ENCODE measurements at regions not wholly inside any gene's neighbourhood (a gene's known extent, or its start where the extent isn't known, plus 50 kb on each side); places are given as distances from the start of the nearest gene placed in this dataset.
A peak's percentile ranks its signal among the peaks of the same experiment; 100 is the strongest.

DNA sequence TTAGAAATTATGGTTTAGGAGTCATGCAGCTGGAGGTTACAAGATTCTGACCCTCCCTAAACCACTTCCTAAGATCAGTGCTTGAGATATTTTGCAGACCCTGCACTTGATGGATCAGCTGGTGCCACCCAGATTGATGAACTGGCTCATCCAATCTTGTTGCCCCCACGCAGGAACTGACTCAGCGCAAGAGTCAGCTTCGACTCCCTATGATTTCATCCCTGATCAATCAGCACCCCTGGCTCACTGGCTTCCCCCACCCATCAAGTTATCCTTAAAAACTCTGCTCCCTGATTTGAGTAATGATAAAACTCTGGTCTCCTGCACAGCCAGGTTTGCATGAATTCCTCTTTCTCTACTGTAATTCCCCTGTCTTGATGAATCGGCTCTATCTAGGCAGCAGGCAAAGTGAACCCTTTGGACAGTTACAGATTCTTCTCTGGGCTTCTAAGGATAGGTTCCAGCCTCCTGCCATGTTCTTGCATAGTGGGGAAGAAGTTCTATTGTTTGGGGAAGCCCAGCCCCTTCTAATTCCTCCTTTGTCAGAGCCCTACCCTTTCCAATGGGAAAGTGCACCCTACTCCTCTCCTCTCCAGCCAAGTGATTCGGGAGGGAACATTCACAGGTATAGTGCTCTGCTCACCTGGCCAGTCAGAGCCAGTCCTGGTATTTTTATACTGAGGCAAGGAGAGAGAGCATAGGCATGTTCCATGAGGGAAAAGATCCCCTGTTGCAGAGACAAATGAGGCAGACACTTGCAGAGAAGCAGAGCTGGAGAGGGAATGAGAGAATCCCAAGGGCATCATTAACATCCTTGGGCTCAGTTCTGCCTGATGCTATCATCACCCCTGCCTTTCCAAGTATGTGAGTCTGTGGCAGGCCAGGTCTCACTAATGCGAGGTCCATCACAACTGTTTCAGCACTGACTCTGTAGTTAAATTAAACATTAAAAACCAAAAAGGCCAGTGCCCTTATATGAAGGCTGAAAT is 224.4 kb upstream of the GALNT17 start:
- no peak for DNase-seq (ENCODE audit: low read depth)

DNA sequence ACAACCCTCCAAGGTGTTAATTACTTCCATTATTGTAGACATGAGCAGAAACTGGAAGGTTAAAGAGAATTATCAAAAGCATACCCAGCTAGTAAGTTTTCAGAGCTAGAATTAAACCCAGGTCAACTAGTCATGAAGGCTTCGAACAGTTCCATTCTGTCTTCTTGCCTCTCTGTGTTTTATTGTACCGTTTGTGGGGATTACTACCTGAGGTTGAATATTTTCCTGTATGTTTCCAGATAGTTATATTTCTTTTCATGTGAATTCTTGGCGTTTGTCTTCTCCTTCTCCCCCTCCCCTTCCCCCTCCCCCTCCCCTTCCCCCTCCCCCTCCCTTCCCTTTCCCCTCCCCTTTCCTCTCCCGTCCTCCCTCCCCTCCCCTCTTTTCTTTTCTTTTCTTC is 218.0 kb upstream of the GALNT17 start:
- no peak for DNase-seq (ENCODE audit: low read depth)

DNA sequence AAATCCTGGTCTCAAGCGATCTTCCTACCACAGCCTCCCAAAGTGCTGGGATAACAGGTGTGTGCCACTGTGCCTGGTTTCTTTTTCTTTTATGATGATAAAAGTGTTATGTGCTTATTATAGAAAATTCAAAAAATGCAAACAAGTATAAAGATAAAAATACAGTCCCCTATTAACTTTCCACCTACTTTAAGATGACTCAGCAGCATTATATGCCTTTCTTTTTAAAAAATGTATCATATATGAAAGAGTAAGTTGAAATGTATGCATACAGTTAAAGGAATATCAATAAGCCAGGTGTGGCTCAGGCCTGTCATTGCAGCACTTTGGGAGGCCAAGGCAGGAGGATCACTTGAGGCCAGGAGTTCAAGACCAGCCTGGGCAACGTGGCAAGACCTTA is 216.9 kb upstream of the GALNT17 start:
- DNase-seq (ENCODE audit: low read depth): no peak

DNA sequence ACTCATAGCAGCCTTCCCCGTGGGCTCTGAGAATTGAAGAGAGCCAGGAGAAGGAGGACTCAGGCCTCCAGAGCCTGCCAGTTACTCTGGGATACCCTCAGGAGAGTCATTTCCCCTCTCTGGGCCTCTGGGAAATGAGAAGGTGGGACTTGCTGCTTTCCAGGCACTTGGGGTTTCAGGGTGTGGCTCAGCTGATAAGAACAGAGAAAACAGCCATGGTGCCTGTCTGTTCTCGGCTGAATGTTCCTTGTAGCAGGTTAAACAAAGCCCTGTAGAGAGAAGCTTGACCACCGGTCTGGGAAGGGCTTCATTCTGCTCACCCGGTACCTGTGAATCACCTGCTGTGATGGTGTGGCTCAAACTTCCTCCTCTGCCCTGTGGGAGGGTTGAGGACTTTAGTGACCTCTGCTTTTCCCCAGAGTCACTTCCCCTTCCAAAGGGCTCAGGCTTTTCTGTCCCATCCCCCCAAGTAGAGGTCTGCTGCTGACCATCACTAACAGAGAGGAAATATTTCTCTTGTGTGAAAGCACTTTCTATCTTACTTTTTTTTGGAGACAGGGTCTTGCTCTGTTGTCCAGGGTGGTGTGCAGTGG is 212.4 kb upstream of the GALNT17 start:
- DNase-seq (ENCODE audit: low read depth): no peak

DNA sequence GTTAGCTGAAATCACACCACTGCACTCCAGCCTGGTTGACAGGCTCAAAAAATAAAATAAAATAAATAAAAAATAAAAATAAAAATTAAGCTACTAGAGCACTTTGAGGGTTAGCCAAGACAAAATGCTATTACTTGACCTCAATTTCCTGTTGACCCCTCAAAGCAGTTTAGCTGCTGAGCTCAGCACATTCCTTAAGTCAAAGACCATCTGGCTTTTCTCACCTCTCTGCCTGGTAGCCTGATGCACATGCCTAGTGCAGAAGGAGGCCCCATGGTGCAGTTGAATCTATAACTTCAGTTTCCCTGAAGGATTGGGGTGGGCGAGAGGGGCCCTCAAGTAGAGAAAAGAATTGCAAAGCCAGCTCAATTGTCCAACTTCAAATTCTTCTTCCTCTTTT is 211.1 kb upstream of the GALNT17 start:
- DNase-seq (ENCODE audit: low read depth): no peak

DNA sequence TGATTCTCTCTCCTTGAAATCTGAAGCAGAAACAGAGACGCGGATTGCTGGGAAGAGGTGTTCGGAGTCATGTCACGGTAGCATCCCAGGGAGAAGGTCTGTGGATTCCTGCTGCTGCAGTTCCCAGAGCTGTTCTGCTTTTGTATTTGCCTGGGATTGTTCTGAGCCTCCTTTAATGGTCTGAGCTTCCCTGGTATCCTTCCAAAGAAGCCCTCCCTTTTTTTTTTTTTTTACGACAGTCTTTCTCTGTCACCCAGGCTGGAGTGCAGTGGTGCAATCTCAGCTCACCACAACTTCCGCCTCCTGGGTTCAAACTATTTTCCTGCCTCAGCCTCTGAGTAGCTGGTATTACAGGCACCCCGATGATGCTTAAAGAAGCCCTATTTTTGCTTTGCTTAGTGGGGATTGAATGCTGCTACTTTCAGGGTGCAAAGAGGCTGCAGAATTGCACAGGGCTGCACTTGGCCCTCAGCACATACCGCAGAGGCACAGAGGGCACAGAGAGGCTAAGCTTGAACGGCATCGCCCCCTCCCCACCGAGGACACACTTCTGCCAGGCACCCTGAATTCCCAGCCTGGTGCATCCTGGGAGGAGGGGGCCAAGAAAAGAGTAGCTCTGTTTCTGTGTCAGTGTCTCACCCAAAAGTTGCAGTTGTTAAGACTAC is 208.6 kb upstream of the GALNT17 start:
- peak; percentile 14 for DNase-seq (ENCODE audit: low read depth)

DNA sequence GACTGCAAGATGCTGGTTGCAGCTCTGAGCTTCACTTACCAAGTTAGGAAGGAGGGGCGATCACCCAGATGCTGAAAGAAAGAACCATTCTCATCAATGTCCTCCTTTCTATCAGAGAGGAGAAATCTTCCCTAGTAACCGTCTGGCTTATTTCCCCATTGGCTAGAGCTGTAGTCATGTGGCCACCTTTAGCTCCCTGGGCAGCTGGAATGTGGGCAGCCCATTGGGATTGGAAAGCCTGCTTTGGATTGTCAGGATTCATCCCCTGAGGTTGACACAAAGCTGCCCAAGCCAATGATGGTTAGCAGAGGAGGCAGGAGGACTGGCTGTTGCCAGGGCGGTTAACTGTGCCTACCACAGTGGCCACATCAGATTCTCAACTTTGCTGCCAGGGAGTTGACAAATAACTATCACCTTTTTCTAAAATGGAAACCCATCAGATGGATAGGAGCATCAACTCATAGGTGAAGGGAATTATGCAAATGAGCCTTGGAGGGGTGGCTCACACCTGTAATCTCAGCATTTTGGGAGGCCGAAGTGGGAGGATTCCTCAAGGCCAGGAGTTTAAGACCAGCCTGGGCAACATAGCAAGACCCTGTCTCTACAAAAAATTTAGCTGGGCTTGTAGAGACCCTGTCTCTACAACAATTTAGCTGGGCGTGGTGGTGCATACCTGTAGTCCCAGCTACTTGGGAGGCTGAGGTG is 206.4 kb upstream of the GALNT17 start:
- DNase-seq (ENCODE audit: low read depth): peak; percentile 7

DNA sequence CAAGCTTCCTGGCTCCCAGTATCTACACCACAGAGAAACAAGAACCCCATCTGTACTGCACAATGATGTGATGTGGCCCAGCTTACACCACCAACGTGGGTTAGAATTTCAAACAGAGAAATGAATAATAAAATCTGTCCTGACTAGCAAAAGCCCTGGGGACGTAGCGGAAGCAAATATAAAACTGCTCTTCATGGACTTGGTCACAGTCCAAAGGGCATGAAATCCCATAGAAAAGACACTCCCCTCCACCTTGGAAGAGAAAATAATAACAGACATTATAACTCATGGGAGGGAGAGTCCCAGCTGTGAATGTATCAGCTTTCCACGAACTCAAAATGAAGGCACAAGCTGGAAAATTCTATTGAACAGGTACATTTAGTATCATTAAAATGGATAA is 205.3 kb upstream of the GALNT17 start:
- no peak for DNase-seq (ENCODE audit: low read depth)

DNA sequence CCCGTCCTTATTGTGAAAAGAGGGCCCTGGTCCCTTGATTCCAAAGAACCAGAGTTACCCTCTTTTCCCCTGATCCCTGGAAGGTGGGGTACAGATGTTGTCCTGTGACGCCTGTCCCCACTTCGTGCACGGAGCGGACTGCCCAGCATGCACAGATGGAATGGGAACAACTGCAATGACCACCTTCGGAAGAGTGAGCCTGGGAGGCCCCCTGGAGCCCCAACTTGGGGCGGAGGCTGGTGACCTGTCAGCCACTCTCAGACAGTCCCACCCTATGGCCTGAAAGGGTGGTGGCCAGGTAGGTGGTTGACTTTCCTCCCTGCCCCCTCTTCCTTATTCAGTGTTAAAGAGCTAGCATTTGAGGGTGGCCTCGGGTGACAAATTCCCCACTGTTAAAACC is 196.6 kb upstream of the GALNT17 start:
- DNase-seq (ENCODE audit: low read depth): no peak

DNA sequence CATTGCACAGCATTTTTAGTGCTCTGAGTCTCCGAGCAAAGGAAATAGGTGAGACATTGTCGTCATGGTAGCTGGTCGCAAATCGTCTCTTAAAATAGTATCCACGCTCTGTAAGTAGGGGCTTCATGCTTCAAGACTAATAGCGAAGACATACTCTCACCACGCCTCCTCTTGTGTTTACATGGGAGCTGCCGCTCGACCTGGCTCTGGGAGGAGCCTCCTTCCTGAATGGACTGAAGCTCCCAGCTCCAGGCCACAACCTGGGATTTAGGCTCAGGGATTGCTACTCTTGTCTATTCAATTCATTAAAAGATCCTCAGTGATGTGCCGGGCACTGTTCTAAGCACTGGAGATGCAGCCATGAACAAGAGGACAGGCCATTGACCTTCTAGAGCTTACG is 196.1 kb upstream of the GALNT17 start:
- no peak for DNase-seq (ENCODE audit: low read depth)

DNA sequence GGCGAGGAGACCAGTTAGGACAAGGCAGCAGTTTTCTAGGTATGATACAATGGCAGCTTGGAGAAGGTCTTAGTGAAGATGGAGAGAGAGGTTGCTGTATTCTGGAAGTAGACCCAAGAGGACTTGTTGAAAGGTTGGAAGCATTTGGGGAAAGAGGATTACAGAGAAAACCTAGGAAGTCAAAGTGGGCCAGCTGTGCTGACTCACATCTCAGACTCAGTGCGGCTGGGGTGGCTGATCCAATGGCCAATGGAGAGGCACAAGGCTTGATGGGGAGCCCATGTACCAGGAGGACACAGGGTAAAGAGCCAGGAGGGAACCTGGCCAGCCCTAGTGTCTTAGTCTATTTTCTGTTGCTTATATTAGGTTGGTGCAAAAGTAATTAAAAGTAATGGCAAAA is 194.5 kb upstream of the GALNT17 start:
- DNase-seq (ENCODE audit: low read depth): no peak

DNA sequence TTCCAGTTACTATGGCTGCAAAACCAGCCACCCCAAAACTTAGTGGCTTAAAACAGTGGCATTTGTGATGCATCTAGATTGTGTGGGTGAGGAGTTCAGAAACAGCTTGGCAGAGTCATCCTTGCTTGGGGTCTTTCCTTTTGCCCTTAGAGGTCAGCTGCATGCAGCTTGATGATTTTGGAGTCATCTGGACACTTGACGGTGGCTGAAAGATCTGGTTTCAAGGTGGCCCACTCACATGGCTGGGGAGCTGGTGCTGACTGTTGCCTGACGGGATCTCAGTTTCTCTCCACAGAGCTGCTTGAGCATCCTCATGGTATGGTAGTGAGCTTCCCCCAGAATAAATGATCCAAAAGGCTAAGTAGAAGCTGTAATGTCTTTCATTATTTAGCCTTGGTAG is 191.3 kb upstream of the GALNT17 start:
- no peak for DNase-seq (ENCODE audit: low read depth)

DNA sequence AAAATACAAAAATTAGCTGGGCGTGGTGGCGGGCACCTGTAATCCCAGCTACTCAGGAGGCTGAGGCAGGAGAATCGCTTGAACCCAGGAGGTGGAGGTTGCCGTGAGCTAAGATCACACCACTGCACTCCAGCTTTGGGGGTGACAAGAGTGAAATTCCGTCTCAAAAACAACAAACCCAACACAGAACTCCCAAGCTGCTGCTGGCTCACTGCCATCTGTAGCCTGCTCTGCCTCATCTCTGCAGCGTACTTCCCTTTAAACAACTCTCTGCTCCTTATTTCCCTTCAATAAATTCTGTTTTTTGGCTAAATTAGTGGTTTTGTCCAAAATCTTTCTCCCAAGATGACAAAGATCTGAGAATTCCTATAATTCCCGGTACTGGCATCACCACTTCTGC is 189.2 kb upstream of the GALNT17 start:
- DNase-seq (ENCODE audit: low read depth): no peak

DNA sequence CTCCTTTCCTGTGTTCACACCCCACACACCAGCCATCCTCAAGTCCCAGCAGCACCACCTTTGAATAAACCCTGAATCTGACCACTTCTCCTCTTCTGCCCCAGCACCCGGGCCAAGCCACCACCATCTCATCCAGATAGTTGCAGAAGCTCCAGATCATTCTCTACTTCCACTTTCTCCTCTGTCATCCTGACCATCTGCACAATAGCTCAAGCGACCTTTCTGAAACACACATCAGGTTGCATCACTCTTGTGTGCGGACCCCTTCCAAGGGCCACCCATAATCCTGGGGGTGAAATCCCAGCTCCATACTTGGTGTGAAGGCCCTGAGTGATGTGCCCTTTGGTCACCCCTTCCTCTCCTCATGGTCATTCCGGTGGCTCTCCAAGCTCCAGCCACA is 187.4 kb upstream of the GALNT17 start:
- no peak for DNase-seq (ENCODE audit: low read depth)

DNA sequence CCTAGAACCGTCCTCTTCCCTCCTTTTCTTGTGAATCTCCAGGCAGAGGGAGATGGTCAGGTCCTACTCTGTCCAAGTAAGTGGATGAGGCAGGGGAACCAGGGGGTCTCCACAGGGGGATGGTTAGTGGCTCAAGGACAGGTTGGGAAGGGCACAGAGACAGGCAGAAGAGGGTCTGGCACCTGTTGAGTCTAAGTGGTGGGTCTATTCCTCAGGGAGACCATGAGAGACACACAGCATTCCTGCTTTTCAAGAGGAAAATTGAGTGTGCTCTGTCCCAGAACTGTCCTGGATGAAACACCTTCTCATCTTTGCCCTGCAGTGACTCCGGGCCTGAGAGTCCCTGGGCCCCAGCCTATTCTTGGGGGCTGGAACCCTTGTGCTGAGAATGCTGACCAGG is 184.8 kb upstream of the GALNT17 start:
- DNase-seq (ENCODE audit: low read depth): no peak

DNA sequence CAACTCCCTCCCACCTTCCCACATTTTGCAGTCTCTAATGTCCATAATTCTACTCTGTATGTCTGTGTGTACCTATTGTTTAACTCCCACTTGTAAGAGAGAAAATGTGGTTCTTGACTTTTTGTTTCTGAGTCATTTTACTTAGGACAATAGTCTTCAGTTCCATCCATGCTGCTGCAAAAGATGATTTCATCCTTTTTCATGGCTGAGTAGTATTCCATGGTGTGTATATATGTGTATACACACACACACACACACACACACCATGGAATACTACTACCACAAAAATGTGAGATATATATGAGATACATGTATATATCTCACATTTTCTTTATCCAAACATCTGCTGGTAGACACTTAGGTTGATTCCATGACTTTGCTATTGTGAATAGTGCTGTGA is 182.1 kb upstream of the GALNT17 start:
- no peak for DNase-seq (ENCODE audit: low read depth)

DNA sequence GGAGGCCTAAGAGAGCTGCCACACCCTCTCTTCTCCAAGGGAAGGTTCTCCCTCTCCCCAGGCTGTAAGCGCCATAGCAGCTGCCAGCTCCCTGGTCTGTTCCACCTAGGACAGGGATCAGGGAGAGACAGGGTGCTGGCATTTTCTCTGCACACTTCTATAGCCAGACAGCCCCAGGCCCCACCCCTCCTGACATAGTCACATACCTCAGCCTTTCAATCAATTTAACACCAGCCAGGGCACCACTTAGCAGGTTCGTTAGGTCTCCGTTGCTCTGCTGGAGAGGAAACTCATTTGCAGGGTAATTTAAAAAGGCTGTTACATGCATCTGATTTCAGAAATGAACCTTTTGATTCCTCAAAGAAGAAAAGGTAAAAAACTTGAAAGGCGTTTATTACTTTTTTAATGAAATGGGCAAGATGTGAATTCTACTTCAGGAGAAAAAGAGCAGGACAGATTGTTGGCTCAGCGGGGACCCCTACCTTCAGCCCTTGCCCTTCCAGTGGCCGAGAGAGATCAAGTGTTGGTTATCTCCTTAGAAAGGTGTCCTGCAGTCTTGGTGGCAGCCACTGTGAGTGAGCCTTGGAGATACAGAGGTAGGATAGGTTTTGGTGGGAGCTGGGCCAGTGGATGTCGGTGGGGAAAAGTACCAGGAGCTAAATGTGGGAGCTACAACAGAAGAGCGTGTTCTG is 180.5 kb upstream of the GALNT17 start:
- no peak for DNase-seq (ENCODE audit: low read depth)

DNA sequence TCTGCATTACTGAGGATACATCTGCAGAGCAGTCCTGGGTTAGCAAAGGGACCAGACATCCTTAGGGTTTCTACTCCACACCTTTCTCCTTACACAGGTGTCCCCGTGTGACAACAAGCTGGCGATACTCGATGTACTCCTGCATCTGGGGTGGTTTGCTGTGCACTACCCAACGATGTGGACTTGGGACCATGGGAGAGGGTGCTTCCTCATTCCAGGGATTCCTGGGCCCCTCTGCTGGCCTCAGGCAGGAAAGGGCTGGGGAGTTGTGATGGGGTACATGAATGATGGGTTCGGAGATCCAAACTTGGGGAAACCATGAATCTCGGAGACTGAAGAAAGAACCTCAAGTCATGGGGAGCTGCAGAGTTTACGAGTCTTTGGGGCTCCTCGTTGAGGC is 179.6 kb upstream of the GALNT17 start:
- DNase-seq (ENCODE audit: low read depth): no peak

DNA sequence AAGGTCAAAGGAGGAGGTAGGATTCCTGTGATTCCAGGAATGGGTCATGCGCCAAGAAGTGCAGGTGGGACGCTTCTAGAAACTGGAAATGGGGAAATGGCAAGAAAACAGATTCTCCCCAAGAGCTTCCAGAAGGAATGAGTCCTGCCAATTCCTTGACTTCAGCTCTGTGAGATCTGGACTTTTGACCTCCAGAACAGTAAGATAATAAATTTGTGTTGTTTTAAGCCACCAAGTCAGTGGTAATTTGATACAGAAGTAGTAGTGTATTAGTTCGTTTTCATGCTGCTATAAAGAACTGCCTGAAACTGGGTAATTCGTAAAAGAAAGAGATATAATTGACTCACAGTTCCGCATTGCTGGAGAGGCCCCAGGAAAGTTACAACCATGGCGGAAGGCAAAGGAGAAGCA is 178.6 kb upstream of the GALNT17 start:
- no peak for DNase-seq (ENCODE audit: low read depth)

DNA sequence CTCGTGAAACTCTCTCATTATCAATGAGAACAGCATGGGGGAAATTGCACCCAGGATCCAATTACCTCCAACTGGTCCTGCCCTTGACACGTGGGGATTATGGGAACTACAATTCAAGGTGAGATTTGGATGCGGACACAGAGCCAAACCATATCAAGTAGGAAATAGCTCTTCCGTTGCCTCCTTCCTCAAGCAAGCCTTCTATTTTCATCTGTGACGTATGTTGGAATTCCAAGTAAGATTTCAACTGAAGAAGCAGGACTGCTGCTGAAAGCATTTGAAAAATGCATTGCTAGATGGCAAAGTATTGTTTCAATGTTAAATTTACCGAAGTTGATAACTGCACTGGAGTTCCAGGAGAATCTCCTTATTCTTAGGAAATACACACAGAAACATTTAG is 178.1 kb upstream of the GALNT17 start:
- DNase-seq (ENCODE audit: low read depth): no peak

DNA sequence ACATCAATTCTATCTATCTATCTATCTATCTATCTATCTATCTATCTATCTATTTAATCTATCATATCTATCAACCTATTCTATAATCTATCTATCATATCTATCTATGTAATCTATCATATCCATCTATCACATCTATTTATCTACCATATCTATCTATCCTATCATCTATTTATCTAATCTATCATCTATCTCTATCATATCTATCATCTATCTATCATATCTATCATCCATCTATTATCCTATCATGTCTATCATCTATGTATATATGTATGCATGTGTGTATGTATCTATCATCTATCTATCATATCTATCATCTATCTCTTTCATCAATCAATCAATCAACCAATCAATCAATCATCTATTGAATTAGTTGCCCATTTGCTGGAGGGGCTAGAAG is 159.3 kb upstream of the GALNT17 start:
- DNase-seq (ENCODE audit: low read depth): no peak

DNA sequence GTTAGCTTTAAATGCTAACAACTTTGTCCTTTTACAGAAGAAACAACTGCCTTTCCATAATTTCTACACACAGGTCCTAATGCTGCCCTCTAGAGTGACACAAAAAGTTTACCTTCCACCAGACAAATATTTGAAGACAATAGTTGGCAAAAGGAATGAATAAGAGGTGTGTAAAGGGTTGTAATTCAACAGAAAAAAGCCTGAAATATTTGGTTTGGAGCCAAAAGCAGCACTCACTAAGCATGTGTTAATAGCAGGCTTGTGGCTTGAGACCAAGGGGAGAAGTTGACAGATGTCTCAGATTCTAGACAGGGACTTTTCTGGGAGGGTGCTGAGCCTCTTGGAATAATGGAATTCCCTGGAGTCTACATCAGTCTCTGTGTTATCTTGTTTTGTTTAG is 156.2 kb upstream of the GALNT17 start:
- no peak for DNase-seq (ENCODE audit: low read depth)

Data from M059J (cell line).